NOMO-1 (cell line): ENCODE measurements at regions not wholly inside any gene's neighbourhood (a gene's known extent, or its start where the extent isn't known, plus 50 kb on each side); places are given as distances from the start of the nearest gene placed in this dataset.

Experiments used
- DNase-seq, 2 experiments: peaks; one replicate each; lab custom pipeline; 2025; ENCODE audit not compliant: unreplicated experiment in 2 of 2; lab: John Stamatoyannopoulos, UW

DNA sequence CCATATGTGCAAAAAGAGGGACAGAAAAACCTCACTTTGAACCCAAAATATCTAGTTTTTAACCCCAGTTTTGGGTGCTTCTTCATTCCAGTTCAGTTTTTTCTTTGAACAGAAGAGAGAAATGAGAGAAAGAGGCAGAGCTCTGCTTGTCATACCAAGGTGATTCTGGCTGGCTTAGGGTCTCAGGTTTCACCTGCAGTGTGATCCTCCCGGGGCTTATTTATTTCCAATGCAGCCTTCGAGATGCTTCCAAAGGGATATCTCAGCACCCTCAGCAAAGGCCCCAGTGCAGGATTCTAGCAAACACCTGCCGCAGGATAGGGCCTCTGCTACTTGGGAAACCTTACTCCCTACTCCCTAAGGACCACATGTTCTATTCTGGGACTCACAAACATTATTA is 131.3 kb downstream of the WDR11 start:
- DNase-seq: no peak

GRCh38 chr10:120983721-120984120 is 132.6 kb downstream of the WDR11 start:
- no peak for DNase-seq

DNA sequence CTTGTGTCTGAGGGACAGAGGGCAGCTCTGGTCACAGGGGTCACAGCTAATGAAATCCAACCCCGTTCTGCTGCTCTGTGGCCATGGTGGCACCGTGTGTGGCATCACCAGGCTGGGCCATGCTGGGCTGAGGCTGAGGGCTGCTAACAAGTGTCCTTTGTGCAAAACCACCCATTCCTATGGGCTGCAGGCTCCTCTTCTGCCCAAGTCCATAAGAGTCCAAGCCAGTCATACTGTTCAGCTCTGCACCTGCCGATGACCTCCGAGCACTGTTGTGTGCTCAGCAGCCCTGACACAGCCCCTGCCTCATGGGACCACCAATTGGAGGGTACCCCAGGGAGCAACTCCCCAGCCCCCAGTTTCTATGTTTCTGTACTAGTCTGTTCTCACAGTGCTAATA is 133.1 kb downstream of the WDR11 start:
- no peak for DNase-seq

GRCh38 chr10:120987359-120987758 is 136.2 kb downstream of the WDR11 start:
- DNase-seq: peak; percentile 48 to 53

DNA sequence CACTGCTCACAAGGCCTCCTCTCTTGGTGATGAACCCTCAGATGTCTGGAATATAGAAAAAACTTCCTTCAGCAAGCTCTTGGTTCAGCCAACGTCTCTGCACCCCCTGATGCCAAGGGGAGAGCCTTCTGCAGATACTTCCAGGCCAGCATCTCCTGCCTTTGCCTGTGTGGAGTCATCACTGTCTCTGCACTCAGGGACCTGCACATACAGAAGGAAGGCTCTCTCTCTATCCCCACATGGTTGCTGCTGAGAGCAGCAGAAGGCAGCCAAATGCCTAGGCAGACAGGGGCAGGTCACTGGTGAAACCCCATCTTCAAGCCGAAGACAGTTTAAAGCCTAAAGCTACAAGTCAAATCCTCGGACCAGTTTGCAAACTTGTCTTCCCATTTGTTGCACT is 137.6 kb downstream of the WDR11 start:
- DNase-seq: no peak

DNA sequence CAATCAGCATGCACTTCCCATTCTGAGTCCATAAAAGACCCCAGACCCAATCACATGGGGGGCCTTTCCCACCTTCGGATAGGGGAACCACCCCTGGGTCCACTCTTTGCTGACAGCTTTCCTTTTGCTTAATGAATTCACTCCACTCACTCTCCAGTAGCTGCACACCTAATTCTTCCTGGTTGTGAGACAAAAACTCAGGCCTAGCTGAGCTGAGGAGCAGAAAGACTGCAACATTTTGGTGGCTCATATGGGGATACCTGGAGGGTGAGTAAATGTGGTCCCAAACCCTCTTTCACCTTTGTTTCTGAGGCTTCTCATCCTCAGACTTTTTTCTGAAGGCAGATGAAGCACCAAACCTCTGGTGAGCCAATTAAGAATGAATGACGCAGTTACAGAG is 138.1 kb downstream of the WDR11 start:
- DNase-seq: no peak

GRCh38 chr10:120989996-120990598 is 138.9 kb downstream of the WDR11 start:
- DNase-seq: no peak

GRCh38 chr10:120990831-120991230 is 139.7 kb downstream of the WDR11 start:
- no peak for DNase-seq

DNA sequence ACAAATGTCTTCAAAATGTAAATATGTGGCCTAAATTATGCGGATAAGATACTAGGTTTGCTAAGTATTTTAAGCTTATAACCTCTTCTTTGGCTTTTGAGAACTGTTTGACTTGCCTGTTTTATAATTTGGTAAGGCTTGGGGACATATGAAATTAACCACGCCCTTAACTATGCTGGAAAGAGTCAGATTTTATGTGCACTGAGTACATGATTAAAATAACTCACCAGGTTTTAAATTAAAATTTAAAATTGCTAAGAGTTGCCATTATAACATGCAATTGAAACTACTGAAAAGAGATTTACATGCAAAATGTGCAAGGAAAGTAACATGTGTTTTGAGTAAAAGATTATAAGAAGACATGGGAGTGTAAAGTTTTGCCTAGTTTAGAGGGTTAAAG is 141.9 kb downstream of the WDR11 start:
- no peak for DNase-seq

- no peak for DNase-seq
These were observed 144.6 kb downstream of the WDR11 start for GRCh38 chr10:120995768-120996167.

- no peak for DNase-seq
These were observed 145.4 kb downstream of the WDR11 start for GRCh38 chr10:120996456-120997034.

DNA sequence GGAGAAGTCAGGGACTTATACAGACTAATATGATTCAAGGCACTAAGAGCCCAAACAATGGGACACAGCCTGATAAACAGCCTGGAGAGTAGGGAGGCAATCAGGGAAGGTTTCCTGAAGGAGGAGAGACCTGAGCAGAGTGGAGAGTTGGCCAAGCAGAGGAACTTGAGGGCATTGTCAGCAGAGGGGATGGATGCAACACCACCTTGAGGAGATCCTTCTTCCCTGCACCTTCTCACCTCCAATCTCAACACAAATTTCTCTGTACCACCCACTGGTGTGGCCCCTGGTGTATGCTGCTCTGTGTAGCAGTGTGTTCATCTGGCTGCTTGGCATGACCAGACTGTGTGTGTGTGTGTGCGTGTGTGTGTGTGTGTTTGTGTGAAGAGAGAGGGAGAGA is 146.2 kb downstream of the WDR11 start:
- no peak for DNase-seq

- DNase-seq: no peak
These were observed 146.6 kb downstream of the WDR11 start for GRCh38 chr10:120997756-120998155.

DNA sequence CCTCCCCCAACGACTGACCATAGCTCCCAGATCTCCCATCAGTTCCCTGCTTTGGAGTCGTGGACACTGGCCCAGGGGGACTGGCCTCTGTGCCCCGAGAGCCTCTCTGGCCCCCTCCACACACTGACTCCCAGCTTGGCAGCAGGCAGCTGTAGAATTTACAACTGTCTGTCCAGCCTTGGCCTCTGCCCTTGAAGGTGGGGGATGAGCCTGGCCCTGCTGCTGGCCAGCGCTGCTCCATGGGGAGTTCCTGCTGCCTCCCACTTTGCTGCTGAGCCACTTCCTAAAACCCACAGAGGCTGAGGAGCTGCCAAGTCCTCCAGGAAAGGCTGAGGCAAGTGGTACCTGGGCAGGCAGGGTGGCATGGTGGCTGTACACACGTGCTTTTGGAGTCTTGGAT is 147.1 kb downstream of the WDR11 start:
- no peak for DNase-seq

DNA sequence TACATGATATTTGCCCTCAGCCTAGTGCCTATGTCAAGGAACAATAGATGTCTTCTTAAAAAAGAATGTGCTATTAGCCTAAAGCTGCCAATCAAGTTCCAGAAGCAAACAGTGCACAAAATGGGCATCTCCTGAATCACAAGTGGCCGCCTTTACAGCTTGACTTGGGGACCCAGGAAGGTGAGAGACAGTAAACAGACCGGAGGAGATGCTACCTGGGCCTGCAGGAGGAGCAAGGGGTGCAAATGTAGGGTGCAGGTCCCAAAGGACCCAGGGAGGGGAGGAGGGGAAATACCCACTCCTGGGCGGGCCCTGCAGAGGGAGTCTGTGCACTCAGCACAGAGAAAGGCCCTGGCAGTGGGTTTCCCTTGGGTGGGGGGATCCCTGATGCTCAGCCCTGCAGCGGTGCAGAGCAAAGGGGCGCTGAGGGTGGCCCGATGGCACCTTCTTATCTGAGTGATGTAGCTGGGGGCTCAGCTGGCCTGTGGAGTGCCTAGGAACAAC is 147.7 kb downstream of the WDR11 start:
- no peak for DNase-seq

DNA sequence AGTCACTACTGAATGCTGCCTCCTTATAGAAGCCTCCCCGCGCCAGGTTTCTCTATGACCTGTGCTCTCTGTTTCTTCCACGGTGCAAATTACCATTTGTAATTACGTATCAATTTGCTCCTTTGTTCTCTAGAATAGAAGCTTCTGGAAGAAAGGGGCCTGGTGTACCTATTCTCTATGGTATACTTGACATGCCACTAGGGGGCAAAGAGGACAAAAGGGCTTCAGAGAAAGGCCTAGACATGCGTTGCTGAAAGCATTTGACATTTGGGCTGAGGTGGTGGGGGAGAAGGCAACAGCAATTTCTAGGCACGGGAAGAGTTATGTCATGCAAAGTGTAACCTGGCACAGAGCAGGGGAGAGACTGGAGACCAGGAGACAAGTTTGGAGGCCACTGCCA is 148.7 kb downstream of the WDR11 start:
- no peak for DNase-seq

DNA sequence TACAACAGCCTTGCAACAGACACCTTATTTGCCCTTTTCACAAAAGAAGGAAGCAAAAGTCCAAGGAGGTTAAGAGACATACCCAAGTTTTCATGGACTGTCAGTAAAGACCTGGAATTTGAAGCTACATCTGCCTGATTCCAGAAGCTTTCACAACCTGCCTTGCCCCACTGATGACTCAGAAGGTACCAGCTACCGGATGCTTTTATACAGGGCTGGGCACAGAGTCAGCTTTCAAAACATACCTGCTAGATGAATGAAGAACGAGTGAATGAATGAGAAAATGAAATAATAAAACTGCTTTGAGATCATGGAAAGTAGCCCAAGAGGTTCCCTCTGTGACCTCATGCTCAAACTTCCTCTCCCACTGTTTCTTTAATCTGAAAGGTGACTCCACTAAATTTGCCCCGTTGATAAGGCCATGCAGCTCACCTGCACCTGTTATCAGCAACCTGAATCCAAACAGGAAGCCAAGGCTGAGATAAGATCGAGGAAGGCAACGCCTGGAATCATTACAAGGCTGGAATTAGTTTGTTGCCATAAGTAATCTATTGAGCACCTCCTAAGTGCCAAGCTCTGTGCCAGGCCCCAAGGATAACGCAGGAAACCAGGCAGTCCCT is 151.5 kb downstream of the WDR11 start:
- DNase-seq: no peak

GRCh38 chr10:121005948-121006587 is 154.9 kb downstream of the WDR11 start:
- DNase-seq: no peak

- no peak for DNase-seq
These were observed 156.1 kb downstream of the WDR11 start for GRCh38 chr10:121007264-121007663.

DNA sequence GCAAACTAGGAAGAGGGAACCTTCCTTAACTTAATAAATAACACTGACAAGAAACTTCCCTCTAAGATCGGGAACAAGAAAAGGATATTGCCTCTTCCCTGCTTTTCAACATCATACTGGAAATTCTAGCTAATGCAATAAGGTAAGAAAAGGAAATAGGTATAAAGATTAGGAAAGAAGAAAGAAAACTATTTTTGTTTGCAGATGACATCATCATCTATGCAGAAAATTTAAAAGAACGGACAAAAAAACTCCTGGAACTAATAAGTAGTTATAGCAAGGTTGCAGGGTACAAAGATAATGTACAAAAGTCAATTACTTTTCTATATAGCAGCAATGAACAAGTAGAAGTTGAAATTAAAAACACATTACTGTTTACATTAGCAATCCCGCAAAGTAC is 164.8 kb downstream of the WDR11 start:
- DNase-seq: no peak

GRCh38 chr10:121024905-121025584 is 173.9 kb downstream of the WDR11 start:
- no peak for DNase-seq
